ENCODE measurements at regions not wholly inside any gene's neighbourhood (a gene's known extent, or its start where the extent isn't known, plus 50 kb on each side); places are given as distances from the start of the nearest gene placed in this dataset.

DNA sequence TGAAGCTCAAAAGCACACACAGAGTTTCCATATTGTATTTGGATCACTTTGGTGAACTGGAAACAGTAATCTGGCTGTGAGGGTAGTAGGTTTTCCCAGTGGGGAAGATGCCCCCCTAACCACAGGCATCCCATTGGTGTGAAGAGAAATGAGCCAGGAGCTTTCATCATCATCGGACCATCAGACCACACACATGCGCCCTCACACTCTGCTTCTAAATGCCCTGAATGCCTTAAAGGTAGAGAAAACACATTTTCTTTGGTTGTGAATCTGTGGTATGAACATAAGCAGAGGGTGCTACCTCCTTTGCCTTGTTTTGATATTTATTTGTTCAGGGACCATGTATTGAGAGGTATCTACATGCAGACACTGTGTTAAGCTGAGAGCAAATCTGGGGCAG is 79.0 kb upstream of the DNAH14 start:
- no peak for DNase-seq

DNA sequence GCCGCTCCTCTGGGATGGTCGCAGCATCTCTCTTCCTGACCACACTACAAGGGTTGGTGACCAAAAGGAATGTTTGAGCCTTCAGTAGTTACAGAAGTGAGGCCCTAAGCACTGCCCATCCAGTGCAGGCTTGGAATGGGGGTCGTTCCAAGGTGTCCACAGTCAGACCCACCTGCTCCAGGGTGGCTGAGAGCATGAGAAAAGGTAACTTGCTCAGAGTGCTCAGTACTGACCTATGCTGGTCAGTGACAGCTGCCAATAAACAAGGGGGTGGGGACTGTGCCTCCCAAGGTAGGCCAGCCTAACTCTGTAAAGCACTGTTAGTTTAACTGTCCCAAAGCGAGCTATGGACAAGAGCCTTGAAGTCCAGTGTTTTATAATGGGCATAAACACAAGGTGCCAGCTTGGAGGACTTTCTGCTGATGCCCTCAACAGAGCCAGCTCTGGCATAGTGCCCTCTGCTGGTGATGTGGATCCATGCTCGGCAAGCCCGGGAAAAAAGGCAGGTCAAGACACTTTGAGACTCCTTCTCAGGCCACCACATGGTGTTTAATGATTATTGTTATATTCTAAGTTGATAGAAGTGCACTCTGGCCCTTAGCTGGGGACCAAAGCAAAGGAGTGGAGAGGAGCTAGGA is 78.1 kb upstream of the DNAH14 start:
- DNase-seq: peak; percentile 39

DNA sequence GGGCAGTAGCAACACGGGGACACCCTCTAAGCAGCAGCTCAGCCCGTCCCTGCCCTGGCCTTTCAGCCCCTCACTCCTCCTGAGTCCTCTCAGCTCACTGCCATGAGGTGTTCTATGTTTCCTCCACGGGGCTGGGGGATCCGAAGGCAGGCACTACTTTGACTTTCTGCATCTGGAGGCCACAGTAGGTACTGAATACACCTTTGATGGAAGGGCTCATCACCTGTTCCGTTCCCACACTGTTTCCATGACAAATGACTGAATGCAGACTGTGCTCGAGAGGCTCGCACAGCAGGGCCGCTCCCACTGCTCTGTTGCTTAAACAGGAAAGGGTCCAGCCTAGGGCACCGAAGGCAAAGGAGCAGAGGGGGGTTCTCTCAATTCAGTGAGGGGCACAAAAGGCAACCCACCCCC is 77.6 kb upstream of the DNAH14 start:
- no peak for DNase-seq

DNA sequence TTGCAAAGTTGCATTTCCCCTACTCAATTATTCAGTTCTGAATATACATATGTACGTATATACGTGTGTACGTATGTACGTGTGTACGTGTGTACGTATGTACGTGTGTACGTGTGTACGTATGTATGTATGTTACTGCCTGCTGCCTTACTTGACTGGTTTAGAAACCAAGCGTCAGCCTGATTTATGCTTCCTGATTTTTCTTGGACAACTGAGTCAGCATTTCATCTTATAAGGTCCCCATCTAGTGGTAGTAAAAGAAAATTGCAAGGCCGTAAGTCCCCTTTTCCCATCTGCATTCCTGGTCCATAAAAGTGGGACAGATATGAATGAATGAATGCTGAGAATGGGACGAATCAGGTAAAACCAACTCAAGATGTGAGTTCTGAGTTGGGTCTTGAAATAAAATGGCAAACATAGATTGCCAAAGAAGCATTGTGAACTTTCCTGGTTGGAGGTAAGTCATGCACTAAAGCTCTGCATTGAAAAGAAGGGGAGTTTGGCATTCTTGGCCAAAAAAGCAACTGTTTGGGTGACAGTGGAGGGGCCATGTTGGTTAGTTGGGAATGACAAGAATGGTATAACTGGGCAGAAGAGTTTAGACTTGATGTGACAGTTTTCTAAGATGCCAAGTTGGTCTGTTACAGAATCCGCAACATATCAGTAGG is 76.4 kb upstream of the DNAH14 start:
- DNase-seq: no peak

DNA sequence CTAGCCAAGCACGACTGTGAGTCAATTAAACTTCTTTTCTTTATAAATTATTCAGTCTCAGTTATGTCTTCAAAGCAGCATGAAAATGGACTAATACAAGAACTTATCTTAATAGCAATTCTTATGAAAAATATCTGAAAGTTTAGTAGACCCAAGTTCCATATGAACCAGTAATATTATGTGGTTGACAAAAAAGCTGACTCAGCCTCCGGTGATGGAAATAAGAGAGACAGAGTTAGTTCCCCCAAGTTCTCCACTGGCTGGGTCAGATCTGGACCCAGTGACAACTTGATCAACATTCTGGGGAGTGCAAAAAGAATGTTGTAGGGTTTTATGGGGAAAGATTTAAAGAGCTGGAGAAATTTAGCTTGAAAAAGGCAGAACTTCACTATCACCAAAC is 72.5 kb upstream of the DNAH14 start:
- no peak for DNase-seq

DNA sequence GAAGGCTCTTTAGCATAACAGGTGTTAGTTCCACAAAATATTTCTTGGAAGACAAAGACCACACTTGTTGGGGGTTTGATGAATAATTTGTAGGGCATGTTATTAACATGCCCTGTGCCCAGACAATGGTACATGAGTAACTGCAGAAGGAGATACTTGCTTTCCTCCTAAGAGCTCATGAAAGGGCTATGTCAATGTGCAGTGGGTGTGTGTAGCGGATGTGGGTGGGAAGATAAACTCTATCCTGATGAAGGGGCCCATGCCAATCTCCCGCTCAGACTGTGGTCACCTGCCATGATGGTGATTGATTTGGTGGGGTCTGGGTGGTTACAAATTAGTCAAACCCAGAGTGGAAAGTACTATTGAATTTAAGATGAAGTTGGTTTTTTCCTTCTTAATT is 69.8 kb upstream of the DNAH14 start:
- DNase-seq: no peak

DNA sequence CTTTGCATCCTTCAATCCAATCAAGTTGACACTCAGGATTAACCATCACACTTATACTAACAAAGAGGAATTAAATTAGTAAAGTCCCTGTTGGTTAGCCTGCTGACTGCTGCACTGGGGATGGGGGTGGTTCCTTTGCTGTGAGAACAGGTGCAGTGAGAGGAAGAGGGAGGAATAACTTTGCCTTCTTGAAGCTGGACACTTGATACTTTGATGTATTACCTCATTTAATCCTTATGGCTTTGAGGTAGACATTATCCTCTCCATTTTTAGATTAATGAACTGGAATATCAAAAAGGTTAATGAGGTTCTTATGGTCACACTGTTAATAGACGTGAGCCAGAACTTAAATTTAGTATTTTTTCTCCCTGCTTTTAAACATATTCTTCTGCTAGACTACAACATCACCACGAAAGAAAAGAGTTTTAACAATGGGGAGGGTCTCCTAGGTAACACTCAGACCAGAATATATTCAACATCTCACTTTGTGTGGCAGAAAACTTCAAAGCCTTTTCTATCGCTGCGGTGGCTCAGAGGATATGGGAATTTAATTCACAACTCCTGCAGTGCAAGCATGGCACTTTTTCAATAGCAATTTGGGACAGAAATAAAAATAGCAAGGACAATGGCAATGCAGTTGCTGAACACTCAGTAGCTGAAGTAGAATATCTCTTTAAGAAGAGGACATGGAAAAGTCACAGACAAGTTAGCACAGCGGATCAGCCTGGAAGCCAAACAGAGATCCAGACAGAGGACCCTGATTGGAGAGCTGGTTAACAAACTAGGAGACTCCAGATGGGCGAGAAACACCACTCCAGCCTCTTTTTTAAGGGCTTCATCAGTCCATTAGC is 68.8 kb upstream of the DNAH14 start:
- no peak for DNase-seq

GRCh38 chr1:224861339-224861716 is 68.1 kb upstream of the DNAH14 start:
- DNase-seq: no peak

DNA sequence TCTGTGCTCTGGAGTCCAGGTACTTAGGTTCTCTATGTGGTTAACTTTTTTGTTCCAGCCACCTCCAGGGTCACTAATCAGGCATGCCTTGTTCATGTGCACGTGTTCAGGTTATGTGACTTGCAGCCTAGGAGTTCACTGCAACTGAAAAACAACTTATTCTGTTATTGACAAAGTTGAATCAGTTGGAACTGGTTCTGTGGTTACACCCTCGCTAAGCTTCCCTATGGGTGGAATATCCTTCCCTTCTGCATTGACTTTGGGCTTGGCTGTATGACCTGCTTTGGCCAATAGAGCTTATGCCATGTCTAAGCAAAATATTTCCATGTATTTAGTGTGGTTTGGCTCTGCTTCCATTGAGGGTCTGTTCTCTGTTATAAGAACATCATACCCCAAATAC is 66.0 kb upstream of the DNAH14 start:
- DNase-seq: no peak

GRCh38 chr1:224864006-224864405 is 65.5 kb upstream of the DNAH14 start:
- DNase-seq: no peak

- no peak for DNase-seq
These were observed 64.0 kb upstream of the DNAH14 start for GRCh38 chr1:224865510-224865909.

DNA sequence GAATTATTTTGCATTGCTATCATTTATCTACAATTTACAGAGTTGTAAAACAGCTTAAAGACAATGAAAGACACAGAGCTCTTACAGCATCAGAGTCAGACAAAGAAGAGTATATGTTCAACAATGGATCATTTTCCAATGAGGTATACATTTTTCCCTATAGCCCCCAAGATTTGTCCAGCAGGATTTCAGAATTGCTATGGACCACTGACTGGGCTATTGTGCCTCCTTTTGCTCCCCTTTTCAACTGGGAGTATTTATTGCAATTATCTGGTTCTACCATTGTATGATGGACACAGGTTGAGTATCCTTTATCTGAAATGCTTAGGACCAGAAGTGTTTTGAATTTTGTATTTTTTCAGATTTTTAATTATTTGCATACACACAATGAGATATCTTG is 62.5 kb upstream of the DNAH14 start:
- DNase-seq: no peak

DNA sequence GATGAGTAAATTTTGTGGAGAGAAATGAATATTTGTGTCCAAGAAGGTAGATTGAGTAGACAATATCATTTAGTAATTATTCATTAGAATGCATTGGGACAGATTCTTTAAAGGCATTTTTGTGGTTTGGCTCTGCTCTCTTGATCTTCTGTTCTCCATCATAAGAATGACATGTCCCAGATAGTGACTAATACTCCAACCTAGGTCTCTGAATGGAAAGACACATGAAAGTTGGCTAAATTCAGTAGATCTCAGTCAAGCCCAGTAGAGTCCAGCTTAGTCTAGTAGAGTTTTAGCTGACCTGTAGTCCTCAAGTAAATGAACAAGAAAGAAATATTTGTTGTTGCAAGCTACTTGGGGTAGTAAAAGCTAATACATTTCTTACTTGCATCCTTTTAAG is 61.8 kb upstream of the DNAH14 start:
- DNase-seq: no peak

DNA sequence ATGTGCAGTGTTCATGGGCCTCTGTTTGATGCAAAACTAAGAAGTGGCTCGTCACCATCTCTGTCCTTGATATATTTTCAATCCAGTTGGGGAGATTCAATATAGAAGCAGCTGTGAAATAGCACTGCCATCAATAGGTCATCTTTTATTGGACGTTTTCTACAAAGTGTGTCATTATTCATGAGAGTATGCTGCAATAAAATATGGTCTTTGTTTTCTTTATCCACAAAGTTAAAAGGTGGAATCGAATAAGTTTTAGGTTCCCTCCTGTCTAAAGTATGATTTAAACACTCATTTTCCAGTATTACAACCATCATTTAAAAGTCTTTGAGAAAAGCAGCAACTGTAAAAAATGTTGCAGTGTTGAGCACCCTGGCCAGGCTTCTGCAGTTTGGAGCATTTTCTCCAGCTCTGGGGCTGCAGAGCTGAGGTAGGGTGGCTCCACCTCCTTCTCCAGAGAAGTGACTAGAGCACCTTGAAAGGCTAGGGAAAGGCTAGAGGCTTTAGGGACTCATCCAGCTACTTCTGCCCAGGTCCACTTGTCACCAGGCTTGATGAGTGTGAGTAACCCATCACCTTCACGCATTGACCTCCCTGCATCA is 56.5 kb upstream of the DNAH14 start:
- DNase-seq: no peak

GRCh38 chr1:224873434-224874369 is 55.8 kb upstream of the DNAH14 start:
- no peak for DNase-seq

DNA sequence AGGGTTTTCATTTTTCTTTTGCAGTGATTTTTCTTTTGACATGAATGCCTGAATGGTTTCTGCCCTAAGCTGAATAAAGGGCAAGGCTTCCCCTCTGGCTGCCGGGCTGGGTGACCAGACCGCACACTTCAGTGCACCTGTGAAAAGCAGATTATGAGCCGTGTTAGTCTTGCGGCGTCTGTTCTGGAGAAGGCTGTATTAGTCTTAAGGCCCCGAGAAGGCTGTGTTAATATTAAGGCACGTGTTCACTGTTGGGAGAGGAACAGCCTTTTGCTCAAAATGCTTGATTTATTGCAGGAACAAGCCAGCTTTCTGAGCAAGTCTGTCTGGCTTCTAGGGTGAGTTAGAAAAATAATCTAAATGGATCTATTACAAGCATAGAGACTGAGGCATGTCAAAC is 54.7 kb upstream of the DNAH14 start:
- no peak for DNase-seq

GRCh38 chr1:224879162-224879803 is 50.2 kb upstream of the DNAH14 start:
- DNase-seq: no peak

Data from activated naive CD4-positive, alpha-beta T cell treated with anti-CD3 and anti-CD28 coated beads, Interleukin-2, amount 50 U/mL, for 16 hours (primary cell).